Parathyroid adenoma (tissue), 2 donors: ENCODE measurements at regions not wholly inside any gene's neighbourhood (a gene's known extent, or its start where the extent isn't known, plus 50 kb on each side); places are given as distances from the start of the nearest gene placed in this dataset.

ENCODE experiments used
- H2AFZ ChIP-seq: fragments of 300-600 bp; sonication (generic); one replicate; pipeline ENCODE4 v1.7.0; 2017; ENCODE audit warnings: antibody characterized with exemption, mild to moderate bottlenecking
- H3K27ac ChIP-seq: fragments of 300-600 bp; sonication (generic); one replicate; pipeline ENCODE4 v1.7.0; 2017
- H3K27me3 ChIP-seq: fragments of 300-600 bp; sonication (generic); one replicate; pipeline ENCODE4 v1.7.0; 2017; ENCODE audit warnings: low read length; ENCODE audit not compliant: control insufficient read depth, insufficient read depth
- H3K36me3 ChIP-seq: fragments of 300-600 bp; sonication (generic); one replicate; pipeline ENCODE4 v1.7.0; 2017; ENCODE audit warnings: low read length; ENCODE audit not compliant: control insufficient read depth, insufficient read depth
- H3K4me1 ChIP-seq: fragments of 300-600 bp; sonication (generic); one replicate; pipeline ENCODE4 v1.7.0; 2017; ENCODE audit warnings: control low read depth
- H3K4me2 ChIP-seq: fragments of 300-600 bp; sonication (generic); one replicate; pipeline ENCODE4 v1.7.0; 2017; ENCODE audit warnings: low read length
- H3K4me3 ChIP-seq: fragments of 300-600 bp; sonication (generic); one replicate; pipeline ENCODE4 v1.7.0; 2017; ENCODE audit warnings: low read depth, low read length
- H3K79me2 ChIP-seq: fragments of 300-600 bp; sonication (generic); one replicate; pipeline ENCODE4 v1.7.0; 2017; ENCODE audit warnings: control low read depth
- H3K9ac ChIP-seq: fragments of 300-600 bp; sonication (generic); one replicate; pipeline ENCODE4 v1.7.0; 2017; ENCODE audit warnings: mild to moderate bottlenecking
- H3K9me3 ChIP-seq: fragments of 300-600 bp; sonication (generic); one replicate; pipeline ENCODE4 v1.7.0; 2017; ENCODE audit warnings: low read length; ENCODE audit not compliant: control insufficient read depth
- CTCF ChIP-seq: fragments of 300-600 bp; sonication (generic); IDR thresholded peaks from one replicate; pipeline ENCODE4 v1.7.0; 2017; ENCODE audit warnings: antibody characterized with exemption, mild to moderate bottlenecking
- donor health status: primary hyperparathyroidism.

- Histone ChIP-seq H3K4me2 (no peak overlapping the region), H3K4me1 (no peaks in the 10 kb centered on the region), H2AFZ (no peak overlapping the region), H3K27me3 (no peaks in the 10 kb centered on the region), H3K36me3 (no peaks in the 10 kb centered on the region), H3K9ac (no peak overlapping the region), H3K4me3 (no peak overlapping the region), H3K27ac (no peak overlapping the region), H3K79me2 (no peaks in the 10 kb centered on the region), H3K9me3 (no peaks in the 10 kb centered on the region)
- no peak for TF ChIP-seq CTCF
Observed at GRCh38 chr1:98030483-98030882, 109.6 kb upstream of the DPYD start.

GRCh38 chr1:98028800-98029199, 108.0 kb upstream of the DPYD start:
- Histone ChIP-seq H3K4me2 (no peak overlapping the region), H3K9ac (no peak overlapping the region), H3K27ac (no peak overlapping the region), H3K79me2 (no peaks in the 10 kb centered on the region), H2AFZ (no peak overlapping the region), H3K4me1 (no peaks in the 10 kb centered on the region), H3K9me3 (no peaks in the 10 kb centered on the region), H3K36me3 (no peaks in the 10 kb centered on the region), H3K27me3 (no peaks in the 10 kb centered on the region), H3K4me3 (no peak overlapping the region)
- no peak for TF ChIP-seq CTCF

GRCh38 chr1:98027103-98027705, 106.4 kb upstream of the DPYD start:
- no peak overlapping the region for H2AFZ ChIP-seq
- H3K27me3 ChIP-seq: no peaks in the 10 kb centered on the region
- H3K4me2 ChIP-seq: no peak overlapping the region
- no peak for TF ChIP-seq CTCF
- no peaks in the 10 kb centered on the region for H3K79me2 ChIP-seq
- H3K4me3 ChIP-seq: no peak overlapping the region
- H3K4me1 ChIP-seq: no peaks in the 10 kb centered on the region
- H3K9me3 ChIP-seq: no peaks in the 10 kb centered on the region
- no peak overlapping the region for H3K27ac ChIP-seq
- no peak overlapping the region for H3K9ac ChIP-seq
- H3K36me3 ChIP-seq: no peaks in the 10 kb centered on the region

GRCh38 chr1:98025858-98026257, 105.0 kb upstream of the DPYD start:
- Histone ChIP-seq H3K27me3 (no peaks in the 10 kb centered on the region), H3K79me2 (no peaks in the 10 kb centered on the region), H3K4me3 (no peak overlapping the region), H3K27ac (no peak overlapping the region), H3K9ac (no peak overlapping the region), H3K4me1 (no peaks in the 10 kb centered on the region), H3K4me2 (no peak overlapping the region), H3K9me3 (no peaks in the 10 kb centered on the region), H2AFZ (no peak overlapping the region), H3K36me3 (no peaks in the 10 kb centered on the region)
- TF ChIP-seq CTCF: no peak

- H3K4me2 ChIP-seq: no peak overlapping the region
Observed at GRCh38 chr1:98021126-98021525, 100.3 kb upstream of the DPYD start.

More at GRCh38 chr1:98021126-98021525, 100.3 kb upstream of the DPYD start:
- H3K36me3 ChIP-seq: no peaks in the 10 kb centered on the region
- TF ChIP-seq CTCF: no peak
- no peaks in the 10 kb centered on the region for H3K79me2 ChIP-seq
- H3K4me3 ChIP-seq: no peak overlapping the region
- no peaks in the 10 kb centered on the region for H3K4me1 ChIP-seq
- no peaks in the 10 kb centered on the region for H3K27me3 ChIP-seq
- H3K9ac ChIP-seq: no peak overlapping the region
- no peak overlapping the region for H2AFZ ChIP-seq
- no peaks in the 10 kb centered on the region for H3K9me3 ChIP-seq
- H3K27ac ChIP-seq: no peak overlapping the region
